Suprapubic skin (tissue), 4 donors: ENCODE measurements at regions not wholly inside any gene's neighbourhood (a gene's known extent, or its start where the extent isn't known, plus 50 kb on each side); places are given as distances from the start of the nearest gene placed in this dataset.
"Not testable (repeated sequence)": the region's sequence is repeated elsewhere in the genome, so short reads cannot be mapped to it uniquely, and the experiment has no call there.

Experiments used
- DNase-seq, 2 donors: peaks; one replicate each; pipeline ENCODE4 v3.0.0-alpha.2; 2019; ENCODE audit warnings: low spot score in 2 of 2
- H3K27ac ChIP-seq: fragments of 200-600 bp; sonication (generic); one replicate; pipeline ENCODE4 v1.5.1; 2019
- H3K27me3 ChIP-seq: fragments of 200-600 bp; sonication (generic); one replicate; pipeline ENCODE4 v1.5.1; 2019
- H3K36me3 ChIP-seq: fragments of 200-600 bp; sonication (generic); one replicate; pipeline ENCODE4 v1.5.1; 2019
- H3K4me1 ChIP-seq: fragments of 200-600 bp; sonication (generic); one replicate; pipeline ENCODE4 v1.5.1; 2019
- H3K4me3 ChIP-seq: fragments of 200-600 bp; sonication (generic); one replicate; pipeline ENCODE4 v1.5.1; 2019; ENCODE audit warnings: mild to moderate bottlenecking
- H3K9me3 ChIP-seq: fragments of 200-600 bp; sonication (generic); one replicate; pipeline ENCODE4 v1.5.1; 2019
- EP300 ChIP-seq: sonication (generic); formaldehyde crosslinking; IDR thresholded peaks from one replicate; pipeline ENCODE4 v1.6.1; 2017; ENCODE audit warnings: antibody characterized with exemption
- POLR2A ChIP-seq, 2 donors: fragments of 450-650 bp; IDR thresholded peaks; one replicate each; pipeline ENCODE4 v1.6.1; 2017; ENCODE audit warnings: antibody characterized with exemption in 2 of 2, mild to moderate bottlenecking in 2 of 2, moderate library complexity in 2 of 2
- POLR2AphosphoS5 ChIP-seq, 3 donors: sonication (generic); formaldehyde crosslinking; IDR thresholded peaks; one replicate each; pipeline ENCODE4 v1.6.1; 2017; ENCODE audit warnings: antibody characterized with exemption in 3 of 3
- WGBS: methylation state at CpG from one replicate; pipeline ENCODE4 v1.1.5; 2018; 5-methylcytosine and 5-hydroxymethylcytosine counted together
- TF ChIP-seq, protein P1 (sequence below), 2 donors: fragments of 200-600 bp in 1 of 2; fragments of 450-650 bp in 1 of 2; sonication (generic) in 1 of 2; IDR thresholded peaks; one replicate each; pipeline ENCODE4 v1.5.1; 2016 to 2019; ENCODE audit warnings: antibody characterized with exemption in 2 of 2, mild to moderate bottlenecking in 1 of 2, moderate library complexity in 1 of 2

GRCh38 chr1:30524840-30525617 lies 198.4 kb downstream of the MATN1 start:
- no peak for TF ChIP-seq POLR2AphosphoS5 (IDR thresholded peaks at IDR 0.05)
- no peak for TF ChIP-seq EP300
- TF ChIP-seq, protein P1, sequence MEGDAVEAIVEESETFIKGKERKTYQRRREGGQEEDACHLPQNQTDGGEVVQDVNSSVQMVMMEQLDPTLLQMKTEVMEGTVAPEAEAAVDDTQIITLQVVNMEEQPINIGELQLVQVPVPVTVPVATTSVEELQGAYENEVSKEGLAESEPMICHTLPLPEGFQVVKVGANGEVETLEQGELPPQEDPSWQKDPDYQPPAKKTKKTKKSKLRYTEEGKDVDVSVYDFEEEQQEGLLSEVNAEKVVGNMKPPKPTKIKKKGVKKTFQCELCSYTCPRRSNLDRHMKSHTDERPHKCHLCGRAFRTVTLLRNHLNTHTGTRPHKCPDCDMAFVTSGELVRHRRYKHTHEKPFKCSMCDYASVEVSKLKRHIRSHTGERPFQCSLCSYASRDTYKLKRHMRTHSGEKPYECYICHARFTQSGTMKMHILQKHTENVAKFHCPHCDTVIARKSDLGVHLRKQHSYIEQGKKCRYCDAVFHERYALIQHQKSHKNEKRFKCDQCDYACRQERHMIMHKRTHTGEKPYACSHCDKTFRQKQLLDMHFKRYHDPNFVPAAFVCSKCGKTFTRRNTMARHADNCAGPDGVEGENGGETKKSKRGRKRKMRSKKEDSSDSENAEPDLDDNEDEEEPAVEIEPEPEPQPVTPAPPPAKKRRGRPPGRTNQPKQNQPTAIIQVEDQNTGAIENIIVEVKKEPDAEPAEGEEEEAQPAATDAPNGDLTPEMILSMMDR (IDR thresholded peaks at IDR 0.05) = no peak
- no peak for TF ChIP-seq POLR2A (IDR thresholded peaks at IDR 0.05)
- 54% methylated on average over 11 of the region's 11 CpGs for WGBS
- no peaks in the 10 kb centered on the region for H3K36me3 ChIP-seq
- no peaks in the 10 kb centered on the region for H3K9me3 ChIP-seq
- peaks cover 9% of the 10 kb centered on the region for H3K27me3 ChIP-seq
- peaks cover 36% of the 10 kb centered on the region for H3K4me1 ChIP-seq
- peak overlapping the region; percentile 31 for H3K27ac ChIP-seq
- DNase-seq = peak in 1 of 2 donors; percentile 66
- no peak overlapping the region for H3K4me3 ChIP-seq

DNA sequence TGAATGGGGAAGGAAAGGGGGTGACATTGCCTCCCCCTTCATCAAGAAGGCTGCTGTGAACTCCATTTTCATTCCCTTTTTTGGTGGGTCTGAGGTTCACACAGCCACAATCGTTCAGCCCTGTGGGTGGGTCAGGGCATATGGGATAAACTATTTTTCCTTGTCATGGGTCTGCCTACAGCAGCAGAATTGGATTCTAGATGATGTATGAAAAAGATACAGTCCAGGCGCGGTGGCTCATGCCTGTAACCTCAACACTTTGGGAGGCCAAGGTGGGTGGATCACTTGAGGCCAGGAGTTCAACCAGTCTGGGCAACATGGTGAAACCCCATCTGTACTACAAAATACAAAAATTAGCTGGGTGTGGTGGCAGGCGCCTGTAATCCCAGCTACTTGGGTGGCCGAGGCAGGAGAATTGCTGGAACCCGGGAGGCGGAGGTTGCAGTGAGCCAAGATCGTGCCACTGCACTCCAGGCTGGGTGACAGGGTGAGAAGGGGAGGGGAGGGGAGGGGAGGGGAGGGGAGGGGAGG lies 199.3 kb downstream of the MATN1 start:
- H3K9me3 ChIP-seq, H3K27me3 ChIP-seq, H3K36me3 ChIP-seq, H3K4me3 ChIP-seq: not testable (repeated sequence)
- DNase-seq = peak in 1 of 2 donors; percentile 48
- WGBS = 22% methylated on average over 8 of the region's 8 CpGs
- Histone ChIP-seq H3K27ac (peak overlapping the region; percentile 0), H3K4me1 (peaks cover 36% of the 10 kb centered on the region)

- H3K27ac ChIP-seq = peak overlapping the region; percentile 54
- H3K9me3 ChIP-seq = no peaks in the 10 kb centered on the region
- peaks cover 9% of the 10 kb centered on the region for H3K27me3 ChIP-seq
- TF ChIP-seq, protein P1 (IDR thresholded peaks at IDR 0.05) = no peak
- TF ChIP-seq POLR2A (IDR thresholded peaks at IDR 0.05) (no peak), EP300 (no peak), POLR2AphosphoS5 (IDR thresholded peaks at IDR 0.05) (no peak)
- WGBS = 41% methylated on average over 4 of the region's 5 CpGs
- H3K36me3 ChIP-seq = no peaks in the 10 kb centered on the region
- no peak overlapping the region for H3K4me3 ChIP-seq
- peak in 1 of 2 donors; percentile 68 for DNase-seq
- H3K4me1 ChIP-seq = peaks cover 36% of the 10 kb centered on the region
These were observed 200.0 kb downstream of the MATN1 start for GRCh38 chr1:30523055-30524020.

DNA sequence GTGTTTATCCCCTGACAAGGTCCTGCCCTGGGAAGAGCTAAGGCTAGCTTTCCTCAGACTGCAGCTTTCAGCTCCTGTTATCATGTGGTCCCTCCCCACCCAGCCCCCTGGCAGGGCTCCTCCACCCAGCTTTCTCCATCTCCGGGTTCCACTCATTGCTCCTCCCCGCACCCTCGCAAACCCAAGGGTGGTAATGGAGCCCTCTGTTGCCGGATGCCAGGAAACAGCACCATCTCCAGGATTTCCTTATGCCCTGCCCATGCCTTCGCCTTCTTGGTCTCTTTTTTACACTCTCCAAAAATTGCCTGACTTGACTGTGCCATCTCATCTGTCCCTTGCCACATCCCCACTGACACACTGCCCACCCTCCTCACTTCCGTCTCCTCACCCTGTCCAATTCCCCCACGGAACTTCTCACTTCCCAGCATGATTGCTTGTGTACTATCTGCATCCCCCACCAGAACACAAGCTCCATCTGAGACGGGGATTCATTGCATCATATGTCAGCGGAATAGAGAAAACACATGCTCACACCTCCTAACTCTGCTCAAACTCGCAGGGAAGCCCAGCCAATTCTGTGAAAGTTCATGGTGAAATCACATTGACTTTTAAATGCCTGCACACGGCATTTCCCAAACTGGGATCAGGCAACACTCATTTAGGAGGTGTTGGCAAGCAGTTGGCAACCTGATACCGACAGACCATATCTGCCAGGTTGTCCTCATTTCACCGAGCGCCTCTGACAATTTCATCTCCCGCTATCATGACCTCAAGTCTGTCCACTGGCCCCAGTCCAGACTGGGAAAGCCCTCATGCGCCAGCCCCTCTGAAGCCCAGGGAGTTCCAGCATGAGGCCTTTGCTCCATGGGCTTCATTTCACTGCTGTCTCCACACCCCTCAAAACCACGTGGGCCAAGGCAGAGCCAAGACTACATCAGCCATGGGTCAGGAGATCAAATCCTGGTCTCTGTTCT lies 201.1 kb downstream of the MATN1 start:
- 21% methylated on average over 14 of the region's 17 CpGs for WGBS
- H3K27me3 ChIP-seq = peaks cover 9% of the 10 kb centered on the region
- H3K36me3 ChIP-seq = no peaks in the 10 kb centered on the region
- peaks cover 36% of the 10 kb centered on the region for H3K4me1 ChIP-seq
- no peak for TF ChIP-seq POLR2A (IDR thresholded peaks at IDR 0.05)
- peak in 2 of 3 donors; percentile 47 to 71 for TF ChIP-seq POLR2AphosphoS5 (IDR thresholded peaks at IDR 0.05)
- no peak for TF ChIP-seq EP300
- TF ChIP-seq, protein P1 (IDR thresholded peaks at IDR 0.05) = no peak
- peak overlapping the region; percentile 60 for H3K27ac ChIP-seq
- DNase-seq = peak; percentile 86 to 88
- no peaks in the 10 kb centered on the region for H3K9me3 ChIP-seq
- no peak overlapping the region for H3K4me3 ChIP-seq
